HepG2 (cell line): ENCODE measurements at regions not wholly inside any gene's neighbourhood (a gene's known extent, or its start where the extent isn't known, plus 50 kb on each side); places are given as distances from the start of the nearest gene placed in this dataset.

Source experiments
- DPF2 ChIP-seq: sonication (generic); formaldehyde crosslinking; IDR thresholded peaks from 2 replicates; pipeline ENCODE4 v1.4.0; 2020; ENCODE audit warnings: mild to moderate bottlenecking, low read depth, missing genetic modification reagents, borderline replicate concordance
- ELF3 ChIP-seq: IDR thresholded peaks from 2 replicates; pipeline ENCODE4 v1.6.1; 2016; ENCODE audit warnings: missing genetic modification reagents, missing compliant biosample characterization
- FLYWCH1 ChIP-seq: sonication (generic); formaldehyde crosslinking; IDR thresholded peaks from 2 replicates; pipeline ENCODE4 v1.8.1; 2023; ENCODE audit warnings: mild to moderate bottlenecking, missing genetic modification reagents
- FOXA3 ChIP-seq: IDR thresholded peaks from 2 replicates; pipeline ENCODE4 v1.6.1; 2016; ENCODE audit warnings: missing genetic modification reagents, missing compliant biosample characterization
- FOXP4 ChIP-seq: sonication (generic); formaldehyde crosslinking; IDR thresholded peaks from 2 replicates; pipeline ENCODE4 v1.4.0; 2020; ENCODE audit warnings: missing genetic modification reagents
- GABPB1 ChIP-seq: IDR thresholded peaks from 2 replicates; pipeline ENCODE4 v1.6.1; 2016; ENCODE audit warnings: mild to moderate bottlenecking, missing genetic modification reagents, moderate library complexity, missing compliant biosample characterization
- HES4 ChIP-seq: sonication (generic); formaldehyde crosslinking; IDR thresholded peaks from 2 replicates; pipeline ENCODE4 v1.9.0; 2021; ENCODE audit warnings: mild to moderate bottlenecking, missing genetic modification reagents, borderline replicate concordance
- HNRNPLL ChIP-seq: fragments of 200-400 bp; formaldehyde crosslinking; IDR thresholded peaks from 2 replicates; pipeline ENCODE4 v1.6.1; 2017; ENCODE audit warnings: mild to moderate bottlenecking, low read depth, low read length; ENCODE audit not compliant: poor library complexity, severe bottlenecking
- HOMEZ ChIP-seq: IDR thresholded peaks from 2 replicates; pipeline ENCODE4 v1.6.1; 2016; ENCODE audit warnings: low read depth
- KDM2A ChIP-seq: sonication (generic); formaldehyde crosslinking; IDR thresholded peaks from 2 replicates; pipeline ENCODE4 v1.4.0; 2020; ENCODE audit warnings: low read depth, missing genetic modification reagents, borderline replicate concordance
- MXD4 ChIP-seq: IDR thresholded peaks from 2 replicates; pipeline ENCODE4 v1.6.1; 2016; ENCODE audit warnings: mild to moderate bottlenecking, missing biosample characterization, missing genetic modification reagents
- MYNN ChIP-seq: sonication (generic); formaldehyde crosslinking; IDR thresholded peaks from 2 replicates; pipeline ENCODE4 v1.4.0; 2020; ENCODE audit warnings: mild to moderate bottlenecking, low read depth, missing genetic modification reagents
- MZF1 ChIP-seq: sonication (generic); formaldehyde crosslinking; IDR thresholded peaks from 2 replicates; pipeline ENCODE4 v1.8.1; 2023; ENCODE audit warnings: mild to moderate bottlenecking, missing genetic modification reagents, borderline replicate concordance
- NAIF1 ChIP-seq: sonication (generic); formaldehyde crosslinking; IDR thresholded peaks from 2 replicates; pipeline ENCODE4 v1.5.0; 2020; ENCODE audit warnings: mild to moderate bottlenecking, missing genetic modification reagents, borderline replicate concordance
- NCOR1 ChIP-seq: fragments of 200-600 bp; sonication (generic); IDR thresholded peaks from 2 replicates; pipeline ENCODE4 v1.7.0; 2017; ENCODE audit warnings: antibody characterized with exemption, low read length, borderline replicate concordance
- NFRKB ChIP-seq: fragments of 450-650 bp; IDR thresholded peaks from 2 replicates; pipeline ENCODE4 v1.6.1; 2017
- NFYC ChIP-seq: IDR thresholded peaks from 2 replicates; pipeline ENCODE4 v1.6.1; 2016; ENCODE audit warnings: missing genetic modification reagents, missing compliant biosample characterization
- RELA ChIP-seq: sonication (generic); formaldehyde crosslinking; IDR thresholded peaks from 2 replicates; pipeline ENCODE4 v1.4.0; 2020; ENCODE audit warnings: missing genetic modification reagents
- SAP130 ChIP-seq: IDR thresholded peaks from 2 replicates; pipeline ENCODE4 v1.6.1; 2016; ENCODE audit warnings: low read depth
- SMAD3 ChIP-seq: sonication (generic); formaldehyde crosslinking; IDR thresholded peaks from 2 replicates; pipeline ENCODE4 v1.4.0; 2020; ENCODE audit warnings: missing genetic modification reagents
- SMAD9 ChIP-seq: sonication (generic); formaldehyde crosslinking; IDR thresholded peaks from 2 replicates; pipeline ENCODE4 v1.5.1; 2020; ENCODE audit warnings: mild to moderate bottlenecking, missing genetic modification reagents
- SMC3 ChIP-seq: IDR thresholded peaks from 2 replicates; pipeline ENCODE4 v1.6.1; 2011; ENCODE audit warnings: low read length, improper control_type of control experiment
- TAF15 ChIP-seq: fragments of 200-400 bp; formaldehyde crosslinking; IDR thresholded peaks from one replicate; pipeline ENCODE4 v1.6.1; 2018; ENCODE audit warnings: mild to moderate bottlenecking, low read depth, low read length; ENCODE audit not compliant: poor library complexity, severe bottlenecking
- TEAD3 ChIP-seq: optimal IDR thresholded peaks from 2 replicates; pipeline ENCODE3; 2016; ENCODE audit warnings: borderline replicate concordance
- WIZ ChIP-seq: sonication (generic); formaldehyde crosslinking; IDR thresholded peaks from 2 replicates; pipeline ENCODE4 v1.5.1; 2020; ENCODE audit warnings: mild to moderate bottlenecking, missing genetic modification reagents
- YY1 ChIP-seq: IDR thresholded peaks from 2 replicates; pipeline ENCODE4 v1.6.1; 2011; ENCODE audit warnings: low read length, low read depth, moderate library complexity, mild to moderate bottlenecking; ENCODE audit not compliant: insufficient read depth, insufficient replicate concordance
- ZC3H13 ChIP-seq: sonication (generic); formaldehyde crosslinking; IDR thresholded peaks from 2 replicates; pipeline ENCODE4 v1.8.1; 2023; ENCODE audit warnings: mild to moderate bottlenecking, missing genetic modification reagents, moderate library complexity
- ZNF333 ChIP-seq: sonication (generic); formaldehyde crosslinking; IDR thresholded peaks from 2 replicates; pipeline ENCODE4 v1.4.0; 2020; ENCODE audit warnings: mild to moderate bottlenecking, missing genetic modification reagents, borderline replicate concordance
- ZNF589 ChIP-seq: sonication (generic); formaldehyde crosslinking; conservative IDR thresholded peaks from 2 replicates; pipeline ENCODE4 v1.8.0; 2022; ENCODE audit warnings: mild to moderate bottlenecking, moderate library complexity, missing genetic modification reagents
- ZNF878 ChIP-seq: sonication (generic); formaldehyde crosslinking; IDR thresholded peaks from 2 replicates; pipeline ENCODE4 v1.8.1; 2023; ENCODE audit warnings: mild to moderate bottlenecking, missing genetic modification reagents, moderate library complexity

GRCh38 chr5:174419540-174420132 lies 304.7 kb upstream of the MSX2 start (continued):
- TF ChIP-seq ZNF589 (CRISPR knock-in tag) (no peak), TEAD3 (CRISPR knock-in tag) (peak; percentile 49), MZF1 (CRISPR knock-in tag) (no peak), MXD4 (no peak), DPF2 (CRISPR knock-in tag) (no peak), GABPB1 (0 out of 2 replicates have a peak, but pooled peaks have one; percentile 28), HNRNPLL (peak; percentile 97), ZNF333 (no peak), NAIF1 (CRISPR knock-in tag) (peak; percentile 94), ELF3 (CRISPR knock-in tag) (peak; percentile 47; the same call in 1 of the 2 replicates), YY1 (no peak), NFYC (CRISPR knock-in tag) (no peak), SAP130 (CRISPR knock-in tag) (no peak), MYNN (CRISPR knock-in tag) (no peak), HES4 (CRISPR knock-in tag) (no peak), HOMEZ (CRISPR knock-in tag) (no peak), ZNF878 (CRISPR knock-in tag) (no peak), NCOR1 (no peak), WIZ (CRISPR knock-in tag) (no peak), KDM2A (CRISPR knock-in tag) (peak; percentile 63; the same call in 1 of the 2 replicates), FOXP4 (CRISPR knock-in tag) (no peak), FOXA3 (CRISPR knock-in tag) (no peak), FLYWCH1 (no peak), RELA (CRISPR knock-in tag) (no peak), ZC3H13 (CRISPR knock-in tag) (no peak), NFRKB (no peak), SMAD9 (CRISPR knock-in tag) (no peak), SMAD3 (CRISPR knock-in tag) (no peak), TAF15 (no peak), SMC3 (peak; percentile 67)
